ENCODE measurements at regions not wholly inside any gene's neighbourhood (a gene's known extent, or its start where the extent isn't known, plus 50 kb on each side); places are given as distances from the start of the nearest gene placed in this dataset.
"Not testable (repeated sequence)": the region's sequence is repeated elsewhere in the genome, so short reads cannot be mapped to it uniquely, and the experiment has no call there.

DNA sequence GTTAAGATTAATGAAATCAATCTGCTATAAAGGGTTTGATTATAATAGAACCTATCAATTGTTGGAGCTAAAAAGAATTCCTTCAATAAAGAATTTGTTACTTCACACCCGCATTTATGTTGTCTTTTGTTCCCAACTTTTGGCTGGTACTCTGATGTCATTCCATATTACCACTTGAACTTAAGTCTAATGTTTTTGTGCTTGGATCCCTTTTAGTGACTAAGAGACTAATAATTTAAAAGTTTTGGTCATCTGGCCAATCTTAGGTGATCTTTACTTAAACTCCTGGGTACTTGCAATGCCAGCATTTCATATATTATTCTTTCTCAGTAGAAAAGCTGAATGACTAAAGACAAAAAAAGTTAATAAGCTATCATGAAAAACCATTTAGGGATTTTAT is 113.0 kb downstream of the TMEM30B start:
- no peak for DNase-seq

DNA sequence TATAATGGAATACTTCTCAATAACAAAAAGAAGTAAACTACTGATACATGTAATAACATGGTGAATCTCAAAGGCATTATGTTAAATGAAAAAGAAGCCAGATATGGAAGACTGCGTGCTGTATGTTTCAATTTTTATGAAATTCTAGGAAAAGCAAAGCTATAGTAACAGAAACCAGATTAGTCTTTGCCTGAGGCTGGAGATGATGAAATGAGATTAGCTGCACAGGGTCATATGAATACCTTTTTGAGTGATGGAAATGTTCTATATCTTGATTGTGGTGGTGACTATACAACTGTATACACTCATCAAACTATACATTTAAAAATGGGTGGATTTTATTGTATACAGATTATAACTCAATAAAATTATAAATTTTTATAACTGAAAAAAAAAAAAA is 113.5 kb downstream of the TMEM30B start:
- no peak for DNase-seq

DNA sequence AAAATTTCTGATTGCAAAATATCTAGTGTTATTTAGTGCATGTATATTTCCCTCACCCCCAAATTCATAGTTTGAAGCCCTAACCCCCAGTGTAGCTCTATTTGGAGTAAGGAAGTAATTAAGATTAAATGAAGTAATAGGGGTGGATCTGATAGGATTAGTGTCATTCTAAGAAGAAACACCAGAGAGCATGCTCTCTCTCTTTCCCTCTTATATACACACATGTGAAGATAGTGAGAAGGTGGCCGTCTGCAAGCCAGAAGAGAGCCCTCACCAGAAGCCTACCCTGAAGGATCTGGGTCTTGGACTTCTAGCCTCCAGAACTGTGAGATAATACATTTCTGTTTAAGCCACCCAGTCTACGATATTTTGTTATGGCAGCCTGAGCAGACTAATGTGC is 120.3 kb downstream of the TMEM30B start:
- DNase-seq: no peak

- DNase-seq: no peak
These were observed 126.5 kb downstream of the TMEM30B start for GRCh38 chr14:61154641-61155040.

- no peak for DNase-seq
These were observed 127.1 kb downstream of the TMEM30B start for GRCh38 chr14:61153914-61154545.

DNA sequence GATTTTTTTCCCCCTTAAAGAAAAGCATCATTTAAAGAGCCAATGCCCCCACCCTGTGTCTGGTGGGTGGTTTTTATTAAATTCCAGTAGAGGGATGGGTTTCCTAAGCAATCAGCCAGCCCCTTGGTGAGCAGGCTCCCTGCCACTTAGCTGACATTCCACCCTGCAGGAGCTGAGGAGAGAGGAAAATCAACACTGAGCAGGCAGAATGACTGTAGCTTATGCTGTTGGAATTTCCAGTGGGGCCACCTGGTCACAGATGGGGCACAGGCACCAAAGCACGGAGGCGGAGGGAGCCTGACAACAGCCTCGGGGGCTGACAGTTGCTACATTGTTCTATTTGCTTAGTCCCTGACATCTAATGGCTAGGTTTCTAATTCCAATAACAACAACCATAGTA is 127.7 kb downstream of the TMEM30B start:
- no peak for DNase-seq

GRCh38 chr14:61152851-61153364 is 128.2 kb downstream of the TMEM30B start:
- DNase-seq: no peak

GRCh38 chr14:61151251-61151650 is 129.9 kb downstream of the TMEM30B start:
- no peak for DNase-seq

DNA sequence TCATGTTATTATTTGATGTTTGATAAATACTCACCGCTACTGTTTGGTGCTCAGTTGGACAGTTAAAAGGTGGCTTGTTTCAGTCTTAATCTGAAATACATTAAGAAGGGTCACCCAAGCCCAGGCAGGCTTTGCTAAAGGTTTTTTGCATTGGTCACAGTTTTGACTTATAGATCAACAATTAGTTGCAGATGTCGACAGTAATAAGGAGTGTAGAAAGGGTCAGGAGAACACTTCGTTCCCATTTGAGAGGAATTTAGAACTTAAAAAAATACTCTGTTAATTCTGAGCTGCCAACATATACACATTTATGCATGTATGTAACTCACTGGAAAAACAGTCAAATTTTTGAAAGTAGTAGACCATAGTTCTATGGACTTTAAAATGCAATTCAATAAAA is 130.3 kb downstream of the TMEM30B start:
- no peak for DNase-seq

- DNase-seq: no peak
These were observed 131.2 kb downstream of the TMEM30B start for GRCh38 chr14:61149896-61150295.

- DNase-seq: no peak
These were observed 132.3 kb downstream of the TMEM30B start for GRCh38 chr14:61148742-61149350.

DNA sequence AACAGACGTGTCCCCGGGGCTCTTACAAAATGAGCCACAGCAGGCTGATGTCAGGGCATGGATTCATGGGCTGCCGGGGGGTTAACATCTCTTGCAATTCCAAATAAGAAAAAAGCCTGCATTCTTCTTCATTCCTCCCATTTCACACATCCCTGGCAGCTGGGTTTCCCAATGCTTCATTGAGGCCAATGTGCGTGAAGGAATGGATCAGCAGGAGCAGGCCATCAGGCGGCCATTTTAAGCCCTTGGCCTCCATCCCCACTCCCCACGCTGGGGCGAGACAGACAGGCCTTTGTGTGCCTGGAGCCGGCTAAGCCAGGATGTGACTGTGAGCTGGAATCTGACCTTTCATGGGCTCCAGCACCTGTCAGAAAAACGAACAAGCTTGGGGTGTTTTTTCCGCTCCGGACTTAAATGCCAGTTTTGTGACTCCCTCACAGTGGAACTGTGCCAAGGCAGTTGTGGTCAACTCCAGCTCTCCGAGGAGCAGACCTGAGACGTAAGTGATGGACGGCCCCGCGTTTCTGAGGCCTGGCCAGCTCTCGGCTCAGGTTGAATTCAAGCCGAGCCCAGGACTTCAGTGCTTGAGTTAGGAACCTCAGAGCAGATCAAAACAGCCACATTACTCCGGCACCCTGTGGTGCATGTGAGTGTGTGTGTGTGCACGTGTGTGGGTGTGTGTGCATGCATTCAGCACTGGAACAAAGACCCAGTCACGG is 133.1 kb downstream of the TMEM30B start:
- DNase-seq: peak in 50 of 56 donors; percentile 8 to 65 (median 38)

DNA sequence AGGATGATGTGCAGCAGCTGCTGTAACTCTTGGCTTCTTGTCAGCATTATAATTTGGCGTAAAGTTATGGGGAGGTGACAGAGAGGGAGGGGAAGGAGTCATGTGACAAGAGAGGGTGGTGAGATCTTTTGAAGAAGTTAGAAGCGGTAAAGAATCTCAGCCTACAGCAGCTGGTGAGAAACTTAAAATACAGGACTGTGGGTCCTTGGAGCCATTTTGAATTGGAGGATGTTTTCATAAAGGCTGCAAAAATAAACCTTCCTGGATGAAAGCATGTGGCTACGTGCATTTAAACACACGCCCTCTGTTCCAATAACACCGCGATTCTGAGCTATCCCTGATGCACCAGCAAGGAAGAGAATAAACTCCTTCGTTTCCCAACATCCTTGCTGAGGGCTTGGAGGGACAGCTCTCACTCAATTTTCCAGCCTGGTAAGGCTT is 133.7 kb downstream of the TMEM30B start:
- no peak for DNase-seq

- no peak for DNase-seq
These were observed 134.2 kb downstream of the TMEM30B start for GRCh38 chr14:61146899-61147298.

DNA sequence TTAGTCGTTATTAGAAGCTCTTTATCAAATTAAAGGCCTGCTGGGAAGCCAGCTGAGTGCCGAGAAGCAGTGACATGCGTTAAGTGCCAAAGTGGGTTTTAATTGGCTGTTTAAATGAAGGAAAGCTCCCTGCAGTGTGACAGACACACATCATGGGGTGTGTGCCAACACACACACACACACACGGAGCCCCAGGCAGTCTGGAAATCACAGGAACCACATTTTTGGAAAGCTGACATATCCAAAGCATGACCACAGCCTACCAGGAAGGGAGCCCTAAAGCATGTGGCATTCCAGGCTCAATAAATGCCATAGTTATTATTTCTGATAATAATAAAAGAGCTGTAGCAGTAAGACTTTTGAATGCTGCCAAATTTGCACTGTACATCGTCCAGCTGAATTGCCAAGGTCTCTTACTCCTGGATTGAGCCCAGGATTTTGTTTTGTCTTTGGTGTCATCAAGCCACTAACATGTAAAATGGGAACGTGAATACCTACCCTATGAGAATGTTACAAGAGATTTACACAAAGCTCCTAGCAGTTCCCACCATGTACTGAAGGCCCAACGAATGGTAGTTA is 135.1 kb downstream of the TMEM30B start:
- DNase-seq: no peak

- no peak for DNase-seq
These were observed 135.9 kb downstream of the TMEM30B start for GRCh38 chr14:61145034-61145902.

DNA sequence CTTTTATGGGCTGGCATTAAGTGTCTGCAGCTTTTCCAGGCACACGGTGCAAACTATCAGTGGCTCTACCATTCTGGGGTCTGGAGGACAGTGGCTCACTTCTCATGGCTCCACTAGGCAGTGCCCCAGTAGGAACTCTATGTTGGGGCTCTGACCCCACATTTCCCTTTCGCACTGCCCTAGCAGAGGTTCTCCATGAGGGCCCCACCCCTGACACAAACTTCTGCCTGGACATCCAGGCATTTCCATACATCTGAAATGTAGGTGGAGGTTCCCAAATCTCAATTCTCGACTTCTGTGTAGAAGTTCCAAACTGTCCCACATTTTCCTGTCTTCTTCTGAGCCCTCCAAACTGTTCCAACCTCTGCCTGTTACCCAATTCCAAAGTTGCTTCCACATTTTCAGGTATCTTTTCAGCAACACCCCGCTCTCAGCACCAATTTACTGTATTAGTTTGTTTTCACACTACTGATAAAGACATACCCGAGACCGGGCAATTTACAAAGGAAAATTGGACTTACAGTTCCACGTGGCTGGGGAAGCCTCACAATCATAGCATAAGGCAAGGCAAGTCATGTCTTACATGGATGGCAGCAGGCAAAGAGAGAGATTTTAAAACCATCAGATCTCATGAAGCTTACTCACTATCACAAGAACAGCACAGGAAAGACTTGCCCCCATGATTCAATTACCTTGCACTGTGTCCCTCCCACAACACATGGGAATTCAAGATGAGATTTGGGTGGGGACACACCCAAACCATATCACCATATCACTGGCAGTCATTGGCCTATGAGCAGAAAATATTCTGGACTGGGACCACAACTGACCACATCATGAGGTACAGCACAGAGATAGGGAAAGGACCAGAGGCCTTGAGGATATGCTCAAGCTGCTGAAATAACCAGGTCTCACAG is 136.8 kb downstream of the TMEM30B start:
- DNase-seq: not testable (repeated sequence)

DNA sequence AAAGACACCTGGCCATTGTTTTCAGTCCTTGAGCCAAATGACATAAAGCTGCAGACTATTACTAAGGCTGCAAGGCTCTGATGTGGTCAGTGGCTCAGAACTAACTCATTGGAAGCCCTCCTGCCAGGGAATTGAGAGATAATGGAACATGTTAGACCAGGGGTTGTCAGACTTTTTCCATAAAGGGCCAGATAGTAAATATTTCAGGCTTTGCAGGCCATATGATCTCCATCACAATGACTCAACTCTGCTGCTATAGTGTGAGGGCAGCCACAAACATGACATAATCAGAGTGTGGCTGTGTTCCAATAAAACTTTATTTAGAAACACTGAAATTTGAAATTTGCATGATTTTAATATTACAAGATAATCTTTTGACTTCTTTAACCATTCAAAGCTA is 140.3 kb downstream of the TMEM30B start:
- no peak for DNase-seq

GRCh38 chr14:61140271-61140670 is 140.9 kb downstream of the TMEM30B start:
- DNase-seq: no peak

GRCh38 chr14:61139006-61139599 is 142.0 kb downstream of the TMEM30B start:
- no peak for DNase-seq
